Epithelial cell of prostate (primary cell): ENCODE measurements at regions not wholly inside any gene's neighbourhood (a gene's known extent, or its start where the extent isn't known, plus 50 kb on each side); places are given as distances from the start of the nearest gene placed in this dataset.

ENCODE experiments used
- DNase-seq: peaks from one replicate; pipeline ENCODE4 v3.0.0-alpha.2; 2011; ENCODE audit warnings: low read depth, low spot score
- H3K27ac ChIP-seq: fragments of 450-650 bp; 2 replicates; pipeline ENCODE4 v1.5.1; 2017; ENCODE audit warnings: mild to moderate bottlenecking

- H3K27ac ChIP-seq = no peak overlapping the region
- DNase-seq = no peak
These were observed 191.7 kb downstream of the C16orf95 start for GRCh38 chr16:87125206-87126155.

GRCh38 chr16:87126403-87127025 is 190.7 kb downstream of the C16orf95 start:
- no peak for DNase-seq
- H3K27ac ChIP-seq = no peak overlapping the region

GRCh38 chr16:87127061-87127765 is 190.0 kb downstream of the C16orf95 start:
- H3K27ac ChIP-seq = no peak overlapping the region
- DNase-seq = no peak

GRCh38 chr16:87127766-87128147 is 189.4 kb downstream of the C16orf95 start:
- no peak overlapping the region for H3K27ac ChIP-seq
- DNase-seq = no peak

GRCh38 chr16:87129771-87130170 is 187.4 kb downstream of the C16orf95 start:
- DNase-seq = no peak
- H3K27ac ChIP-seq = no peak overlapping the region

- no peak for DNase-seq
- H3K27ac ChIP-seq = no peak overlapping the region
These were observed 185.9 kb downstream of the C16orf95 start for GRCh38 chr16:87131061-87131995.

- DNase-seq = no peak
These were observed 185.2 kb downstream of the C16orf95 start for GRCh38 chr16:87131996-87132345.

GRCh38 chr16:87132361-87133014 is 184.7 kb downstream of the C16orf95 start:
- H3K27ac ChIP-seq = no peak overlapping the region
- no peak for DNase-seq

More at GRCh38 chr16:87131996-87132345, 185.2 kb downstream of the C16orf95 start:
- no peak overlapping the region for H3K27ac ChIP-seq

DNA sequence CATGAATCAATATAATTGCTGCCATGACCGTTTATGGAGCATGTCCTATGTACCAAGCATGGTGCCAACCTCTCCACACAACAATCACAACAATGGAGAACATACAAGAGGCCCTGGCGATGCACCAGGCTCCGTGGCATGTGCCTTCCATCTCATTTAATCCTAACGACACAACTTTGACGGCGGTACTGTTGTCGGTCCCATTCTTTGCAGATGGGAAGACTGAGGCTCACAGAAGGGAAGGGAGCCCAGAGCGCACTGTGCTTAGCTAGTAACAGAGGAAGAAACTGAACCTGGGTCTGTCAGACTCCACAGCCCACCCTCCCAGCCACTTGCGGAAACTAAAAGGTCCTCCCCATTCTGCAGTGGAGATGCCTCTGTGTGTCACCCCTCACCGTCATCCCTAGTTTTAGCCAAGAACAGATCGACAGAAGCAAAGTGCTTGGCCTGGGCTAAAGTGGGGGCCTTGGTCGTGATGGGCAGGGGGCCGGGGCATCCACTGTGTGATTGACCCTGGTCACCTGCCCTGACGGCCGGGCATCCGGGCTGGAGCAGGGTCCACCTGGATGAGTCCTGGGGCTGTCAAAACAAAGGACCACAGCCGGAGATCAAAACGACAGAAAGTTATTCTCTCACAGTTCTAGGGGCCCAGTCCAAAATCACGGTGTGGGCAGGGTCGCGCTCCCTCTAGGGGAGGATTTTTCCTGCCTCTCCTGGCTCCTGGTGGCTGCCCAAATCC is 183.9 kb downstream of the C16orf95 start:
- no peak overlapping the region for H3K27ac ChIP-seq
- no peak for DNase-seq

GRCh38 chr16:87133966-87134627 is 183.1 kb downstream of the C16orf95 start:
- H3K27ac ChIP-seq = no peak overlapping the region
- DNase-seq = no peak

DNA sequence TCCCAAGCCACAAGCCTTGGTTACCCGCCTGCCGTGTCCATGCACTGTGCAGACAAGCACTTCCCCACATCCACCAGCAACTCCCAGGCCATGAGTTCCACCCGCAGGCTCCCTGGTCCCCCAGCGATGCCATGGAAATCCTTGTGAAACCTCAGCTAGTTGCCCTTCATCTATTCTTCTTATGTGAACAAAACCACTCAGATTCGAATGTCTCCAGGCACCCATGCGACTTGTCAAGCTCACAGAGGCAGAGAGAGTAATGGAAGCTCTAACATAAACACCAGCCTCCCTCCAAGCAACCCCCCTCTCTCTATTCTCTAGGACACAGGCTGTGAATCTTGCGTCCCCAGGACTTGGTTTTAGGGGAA is 182.6 kb downstream of the C16orf95 start:
- no peak for DNase-seq
- H3K27ac ChIP-seq = no peak overlapping the region

GRCh38 chr16:87135246-87136030 is 181.8 kb downstream of the C16orf95 start:
- no peak for DNase-seq

GRCh38 chr16:87138316-87138715 is 178.9 kb downstream of the C16orf95 start:
- DNase-seq = no peak
- H3K27ac ChIP-seq = no peak overlapping the region

More at GRCh38 chr16:87135246-87136030, 181.8 kb downstream of the C16orf95 start:
- H3K27ac ChIP-seq = no peak overlapping the region

DNA sequence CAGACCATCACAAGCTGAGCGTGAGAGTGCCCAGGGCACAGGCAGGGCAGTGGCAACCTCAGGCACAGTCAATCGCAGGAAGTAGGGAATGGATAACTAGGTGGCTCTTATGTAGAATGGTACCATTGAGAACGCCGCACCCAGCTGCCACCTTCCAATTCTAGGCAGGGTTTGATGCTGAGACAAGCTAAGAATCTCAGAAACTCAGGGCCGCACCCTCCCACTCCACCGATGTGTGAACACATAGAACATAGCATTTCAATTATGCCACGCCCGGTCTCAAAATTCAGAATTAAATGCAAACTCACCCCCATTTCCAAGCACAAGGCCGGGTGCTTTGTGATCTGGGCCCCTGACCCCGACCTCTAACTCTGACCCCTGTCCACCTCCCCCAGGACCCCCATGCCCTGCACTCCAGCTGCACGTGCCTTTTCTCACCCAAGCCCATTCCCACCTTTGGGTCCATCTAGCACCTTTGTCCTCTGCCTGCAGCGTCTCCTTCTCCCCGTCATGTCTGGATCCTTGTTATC is 178.4 kb downstream of the C16orf95 start:
- no peak for DNase-seq
- no peak overlapping the region for H3K27ac ChIP-seq

GRCh38 chr16:87140211-87141200 is 176.7 kb downstream of the C16orf95 start:
- H3K27ac ChIP-seq = no peak overlapping the region
- no peak for DNase-seq

DNA sequence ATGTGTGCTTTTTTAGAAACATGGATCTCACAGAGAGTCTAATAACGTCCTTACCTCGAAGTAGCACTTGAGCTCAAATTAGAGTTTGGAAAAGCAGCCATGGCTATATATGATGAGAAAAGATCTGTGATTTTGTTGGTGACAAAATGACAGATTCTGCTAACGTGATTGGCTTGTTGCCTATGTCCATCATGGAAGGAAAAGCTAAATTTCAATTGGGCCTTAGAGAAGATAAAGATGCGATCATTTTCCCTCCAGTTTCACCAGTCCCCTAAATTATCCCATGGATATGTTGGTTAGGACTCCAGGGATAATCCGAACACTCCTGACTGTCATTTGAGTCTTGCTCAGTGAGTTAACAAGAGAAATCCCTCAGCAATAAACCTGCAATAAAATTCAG is 175.8 kb downstream of the C16orf95 start:
- no peak overlapping the region for H3K27ac ChIP-seq
- no peak for DNase-seq
